T-cell (primary cell): ENCODE measurements at regions not wholly inside any gene's neighbourhood (a gene's known extent, or its start where the extent isn't known, plus 50 kb on each side); places are given as distances from the start of the nearest gene placed in this dataset.

Experiments used
- ATAC-seq, 4 experiments: fragments of 200-7000 bp in 3 of 4; fragments of 150-1000 bp in 1 of 4; cut with Tn5 transposase; replicated peaks in 1 of 4; 1 replicate in 3 of 4; 2 replicates in 1 of 4; pipeline ENCODE4 v1.10.0; 2021; ENCODE audit warnings: moderate library complexity in 3 of 4, mild to moderate bottlenecking in 2 of 4, moderate number of reproducible peaks in 1 of 4
- CTCF ChIA-PET, 2 donors: fragments of 300-600 bp; sonication (Branson Sonifier 250); formaldehyde crosslinking; loops; one replicate each; lab custom pipeline; 2022; ENCODE audit warnings: antibody characterized with exemption in 2 of 2; lab: Charles Lee
- POLR2A ChIA-PET, 2 donors: fragments of 300-600 bp; sonication (Branson Sonifier 250); formaldehyde crosslinking; loops; one replicate each; lab custom pipeline; 2022; ENCODE audit warnings: antibody characterized with exemption in 2 of 2; lab: Charles Lee
- DNase-seq, 35 experiments: peaks; one replicate each; pipeline versions ENCODE4 v3.0.0 to v3.0.0-alpha.2; 2013 to 2023
- H3K27ac ChIP-seq: one replicate; pipeline ENCODE4 v1.5.1; 2013; ENCODE audit warnings: low read length
- H3K27me3 ChIP-seq, 2 experiments: replicated peaks in 1 of 2; 1 replicate in 1 of 2; 2 replicates in 1 of 2; pipeline versions ENCODE4 v1.6.1 to v1.7.0; 2013; ENCODE audit warnings: low read length in 1 of 2, mixed read lengths in 1 of 2; ENCODE audit not compliant: control insufficient read depth in 2 of 2, insufficient read depth in 2 of 2; ENCODE audit errors: extremely low read depth in 1 of 2
- H3K36me3 ChIP-seq, 2 donors: 1 replicate in 1 of 2; 2 replicates in 1 of 2; pipeline versions ENCODE4 v1.6.1 to v1.7.0; 2013; ENCODE audit warnings: low read length in 1 of 2; ENCODE audit not compliant: control insufficient read depth in 2 of 2, insufficient read depth in 1 of 2; ENCODE audit errors: extremely low read depth in 1 of 2
- H3K4me1 ChIP-seq, 2 experiments: 1 replicate in 1 of 2; 2 replicates in 1 of 2; pipeline versions ENCODE4 v1.6.1 to v1.7.0; 2013; ENCODE audit warnings: low read length in 2 of 2, mixed read lengths in 1 of 2; ENCODE audit not compliant: insufficient read depth in 2 of 2, control insufficient read depth in 1 of 2; ENCODE audit errors: extremely low read depth in 1 of 2
- H3K4me3 ChIP-seq, 2 donors: 1 replicate in 1 of 2; 2 replicates in 1 of 2; pipeline versions ENCODE4 v1.5.1 to v1.7.0; 2013; ENCODE audit warnings: mild to moderate bottlenecking in 2 of 2, low read length in 1 of 2, moderate library complexity in 1 of 2; ENCODE audit not compliant: control insufficient read depth in 1 of 2; ENCODE audit errors: extremely low read depth in 1 of 2
- H3K9me3 ChIP-seq: 2 replicates; pipeline ENCODE4 v1.7.0; 2013
- H3K27ac Mint-ChIP-seq, 2 donors: one replicate each; pipeline ENCODE4 v1.8.0; 2020 to 2021; ENCODE audit warnings: mild to moderate bottlenecking in 2 of 2, mixed read lengths in 2 of 2
- H3K27me3 Mint-ChIP-seq, 2 donors: one replicate each; pipeline ENCODE4 v1.8.0; 2021 to 2022; ENCODE audit warnings: mixed read lengths in 2 of 2
- H3K36me3 Mint-ChIP-seq: one replicate; pipeline ENCODE4 v1.8.0; 2021; ENCODE audit warnings: mixed read lengths
- H3K4me1 Mint-ChIP-seq, 3 donors: one replicate each; pipeline ENCODE4 v1.8.0; 2020 to 2022; ENCODE audit warnings: mixed read lengths in 3 of 3, mild to moderate bottlenecking in 1 of 3
- H3K4me3 Mint-ChIP-seq, 3 donors: one replicate each; pipeline ENCODE4 v1.8.0; 2020 to 2022; ENCODE audit warnings: mild to moderate bottlenecking in 3 of 3, mixed read lengths in 3 of 3, moderate library complexity in 3 of 3
- H3K9me3 Mint-ChIP-seq, 3 donors: one replicate each; pipeline ENCODE4 v1.8.0; 2020 to 2022; ENCODE audit warnings: mixed read lengths in 3 of 3
- WGBS: methylation state at CpG from one replicate; pipeline ENCODE4 v1.1.5; 2013; ENCODE audit warnings: missing lambda C conversion rate; ENCODE audit not compliant: insufficient coverage; 5-methylcytosine and 5-hydroxymethylcytosine counted together

DNA sequence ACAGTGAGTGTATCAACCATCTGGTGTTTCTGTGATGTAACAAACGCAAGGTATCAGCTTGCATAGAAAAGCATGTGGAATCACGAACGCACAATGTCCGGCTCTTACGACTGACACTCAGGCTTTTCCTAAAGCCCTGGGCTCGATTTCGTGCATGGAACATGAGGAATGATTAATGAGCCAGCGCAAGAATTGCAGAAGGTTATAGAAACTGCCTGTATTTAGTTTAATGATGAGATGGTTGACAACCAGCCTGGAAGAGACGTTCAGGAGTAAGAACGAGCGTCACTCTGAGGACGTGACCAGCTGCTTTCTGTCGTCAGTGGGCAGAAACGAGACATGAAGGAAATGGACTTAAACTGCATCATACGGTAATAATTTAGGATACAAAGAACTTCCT is 497.6 kb downstream of the IRX1 start:
- CTCF ChIA-PET, result no interaction called here
- Histone ChIP-seq H3K36me3 (no peaks in the 10 kb centered on the region), H3K9me3 (no peaks in the 10 kb centered on the region), H3K27ac (no peak overlapping the region), H3K4me1 (no peaks in the 10 kb centered on the region), H3K4me3 (no peak overlapping the region), H3K27me3 (no peaks in the 10 kb centered on the region)
- no peak overlapping the region for H3K4me3 Mint-ChIP-seq
- peaks cover 2 to 17% (median 14%) of the 10 kb centered on the region in 3 donors for H3K9me3 Mint-ChIP-seq
- no peaks in the 10 kb centered on the region for H3K36me3 Mint-ChIP-seq
- ATAC-seq (no peak), DNase-seq (no peak)
- no peaks in the 10 kb centered on the region for H3K27me3 Mint-ChIP-seq
- H3K27ac Mint-ChIP-seq, result no peak overlapping the region
- POLR2A ChIA-PET, result no interaction called here
- H3K4me1 Mint-ChIP-seq, result no peaks in the 10 kb centered on the region
- 83% methylated on average over 15 of the region's 15 CpGs for WGBS

DNA sequence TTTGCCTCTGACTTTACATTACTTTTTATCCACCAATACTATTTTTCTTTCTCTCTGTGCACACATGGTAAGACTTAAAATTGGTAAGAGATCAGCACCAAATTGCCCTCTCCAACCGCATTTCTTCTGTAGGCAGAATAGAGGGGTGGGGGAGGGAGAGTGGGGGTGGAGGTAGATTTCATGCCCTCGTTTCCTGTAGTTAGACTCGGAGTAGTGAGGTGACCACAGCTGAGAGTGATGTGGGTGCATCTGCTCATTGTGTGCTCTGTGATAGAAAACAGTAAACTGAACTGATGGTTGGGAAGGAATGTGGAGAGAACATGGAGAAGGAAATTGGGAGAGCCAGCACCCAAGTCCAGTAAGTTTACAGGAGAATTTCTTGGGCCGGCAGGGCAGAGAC is 498.3 kb downstream of the IRX1 start:
- CTCF ChIA-PET, result no interaction called here
- POLR2A ChIA-PET, result no interaction called here

DNA sequence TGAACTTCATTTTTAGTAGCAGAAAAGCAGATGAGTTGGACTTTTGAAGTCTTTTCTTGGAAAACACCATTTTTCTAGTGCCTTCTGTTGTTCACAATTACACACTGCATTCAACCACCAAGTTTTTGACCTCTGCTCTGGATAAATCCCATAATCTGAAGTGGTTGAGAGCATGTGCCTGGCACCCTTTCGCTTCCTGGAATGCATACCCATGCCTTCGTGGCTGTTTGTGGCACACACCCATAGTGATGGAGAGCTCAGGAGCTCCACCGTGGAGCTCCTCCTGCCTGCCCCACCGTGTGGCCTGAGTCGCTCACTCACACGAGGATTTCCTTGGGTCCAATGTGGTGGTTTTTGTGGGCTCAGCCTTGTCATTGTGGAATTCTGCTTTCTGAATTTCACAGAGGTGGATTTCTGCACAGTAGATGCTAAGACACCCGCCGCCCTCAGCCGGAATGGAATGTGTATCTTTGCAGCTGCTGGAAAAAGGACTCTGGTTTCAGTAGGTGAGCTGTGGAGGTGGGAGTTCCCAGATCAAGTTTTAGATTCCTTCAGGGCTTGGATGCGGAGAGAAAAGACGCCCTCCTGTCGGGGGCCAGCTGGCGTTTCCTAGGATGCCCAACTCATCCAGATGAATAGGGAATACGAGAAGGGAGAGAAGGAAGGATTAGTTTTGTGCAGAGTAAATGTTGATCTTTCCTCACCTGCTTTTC is 500.4 kb downstream of the IRX1 start:
- no peaks in the 10 kb centered on the region for H3K36me3 Mint-ChIP-seq
- POLR2A ChIA-PET, result no interaction called here

More for the DNA sequence above, 498.3 kb downstream of the IRX1 start:
- WGBS, result 13% methylated on average over 2 of the region's 4 CpGs
- Histone ChIP-seq H3K27ac (no peak overlapping the region), H3K9me3 (no peaks in the 10 kb centered on the region), H3K36me3 (no peaks in the 10 kb centered on the region), H3K4me1 (no peaks in the 10 kb centered on the region), H3K27me3 (no peaks in the 10 kb centered on the region), H3K4me3 (no peak overlapping the region)
- H3K27me3 Mint-ChIP-seq, result no peaks in the 10 kb centered on the region
- ATAC-seq, result no peak
- DNase-seq, result no peak
- H3K36me3 Mint-ChIP-seq, result no peaks in the 10 kb centered on the region
- H3K9me3 Mint-ChIP-seq, result peaks cover 2 to 16% (median 14%) of the 10 kb centered on the region in 3 donors
- no peak overlapping the region for H3K4me3 Mint-ChIP-seq
- H3K27ac Mint-ChIP-seq, result no peak overlapping the region
- no peaks in the 10 kb centered on the region for H3K4me1 Mint-ChIP-seq

DNA sequence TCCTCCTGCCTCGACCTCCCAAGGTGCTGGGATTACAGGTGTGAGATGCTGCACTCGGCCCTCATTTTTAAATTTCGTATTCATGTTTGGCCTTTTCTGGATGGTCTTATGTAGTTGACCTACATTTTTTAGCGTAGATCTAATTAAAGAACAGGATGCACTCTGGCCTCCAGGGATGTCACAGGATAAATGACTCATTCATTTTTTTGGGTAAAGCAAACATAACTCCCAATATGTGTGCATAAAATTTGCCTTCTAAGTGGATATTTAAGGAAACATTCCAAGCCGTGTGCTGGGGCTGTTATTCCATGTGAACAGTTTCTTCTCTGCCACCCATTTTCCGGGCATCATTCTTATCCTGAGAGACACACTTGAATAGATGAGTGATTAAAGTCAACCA is 501.6 kb downstream of the IRX1 start:
- Mint-ChIP-seq H3K27ac (no peak overlapping the region), H3K36me3 (no peaks in the 10 kb centered on the region), H3K4me3 (no peak overlapping the region), H3K9me3 (peaks cover 0 to 18% (median 7%) of the 10 kb centered on the region in 3 donors), H3K27me3 (no peaks in the 10 kb centered on the region), H3K4me1 (no peaks in the 10 kb centered on the region)
- Histone ChIP-seq H3K27ac (no peak overlapping the region), H3K4me1 (no peaks in the 10 kb centered on the region), H3K36me3 (no peaks in the 10 kb centered on the region), H3K9me3 (no peaks in the 10 kb centered on the region), H3K4me3 (no peak overlapping the region), H3K27me3 (no peaks in the 10 kb centered on the region)
- DNase-seq (no peak), ATAC-seq (no peak)
- WGBS, result 90% methylated on average over 2 of the region's 6 CpGs
- ChIA-PET CTCF (no interaction called here), POLR2A (interaction anchor here in 1 of 2 donors (0.7 kb wide), 1 partner anchor 18 kb away, joined by 3 read pairs; no protein-coding TSS in a partner anchor)

More for the DNA sequence above, 500.4 kb downstream of the IRX1 start:
- Histone ChIP-seq H3K27ac (no peak overlapping the region), H3K36me3 (no peaks in the 10 kb centered on the region), H3K27me3 (no peaks in the 10 kb centered on the region), H3K4me3 (no peak overlapping the region), H3K9me3 (no peaks in the 10 kb centered on the region), H3K4me1 (no peaks in the 10 kb centered on the region)
- 86% methylated on average over 9 of the region's 14 CpGs for WGBS
- DNase-seq, result no peak
- H3K4me1 Mint-ChIP-seq, result no peaks in the 10 kb centered on the region
- H3K27me3 Mint-ChIP-seq, result no peaks in the 10 kb centered on the region
- no peak overlapping the region for H3K27ac Mint-ChIP-seq
- no peak for ATAC-seq
- CTCF ChIA-PET, result no interaction called here
- H3K9me3 Mint-ChIP-seq, result peaks cover 0 to 14% (median 7%) of the 10 kb centered on the region in 3 donors
- no peak overlapping the region for H3K4me3 Mint-ChIP-seq

DNA sequence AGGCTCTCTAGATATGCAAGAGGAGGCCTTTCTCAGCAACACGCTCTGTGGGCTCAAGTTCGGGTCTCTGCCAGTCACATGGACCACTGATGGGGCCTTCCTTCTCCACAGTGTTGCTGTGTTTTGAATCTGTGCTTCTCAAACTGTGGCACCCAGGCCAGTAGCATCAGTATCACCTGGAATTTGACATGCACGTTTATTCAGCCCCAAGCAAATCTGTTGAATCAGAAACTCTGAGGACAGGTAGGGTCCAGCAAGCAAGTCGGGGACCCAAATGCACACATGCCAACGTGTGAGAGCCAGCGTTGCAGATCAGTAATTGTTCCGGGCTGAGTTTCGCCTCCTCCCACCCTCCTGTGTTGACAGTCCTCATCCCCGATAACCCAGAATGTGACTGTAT is 502.6 kb downstream of the IRX1 start:
- H3K9me3 ChIP-seq, result no peaks in the 10 kb centered on the region
- no peak for DNase-seq
- WGBS, result 86% methylated on average over 4 of the region's 9 CpGs

DNA sequence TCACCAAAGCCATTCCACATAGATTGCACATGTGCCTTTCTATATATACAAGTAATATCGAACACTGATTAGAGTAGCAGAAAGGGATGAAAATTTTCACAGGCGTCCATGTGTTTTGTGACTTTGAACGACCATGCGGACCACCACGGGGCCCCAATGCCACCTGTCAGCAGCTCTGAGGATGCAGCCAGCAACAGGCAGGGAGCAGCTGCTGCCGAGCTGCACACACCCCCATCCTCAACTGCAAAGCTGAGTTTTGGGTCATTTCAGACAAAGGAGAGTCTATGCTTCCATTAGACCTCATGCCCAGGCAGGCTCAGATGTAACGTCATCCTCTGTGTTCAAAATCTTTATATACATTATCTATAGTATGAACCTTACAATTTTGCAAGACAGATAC is 503.8 kb downstream of the IRX1 start:
- Mint-ChIP-seq H3K4me1 (no peaks in the 10 kb centered on the region), H3K36me3 (no peaks in the 10 kb centered on the region), H3K27me3 (no peaks in the 10 kb centered on the region), H3K4me3 (no peak overlapping the region), H3K9me3 (peaks cover 0 to 12% (median 2%) of the 10 kb centered on the region in 3 donors), H3K27ac (no peak overlapping the region)
- ATAC-seq (no peak), DNase-seq (no peak)
- Histone ChIP-seq H3K9me3 (no peaks in the 10 kb centered on the region), H3K4me3 (no peak overlapping the region), H3K4me1 (no peaks in the 10 kb centered on the region), H3K27me3 (no peaks in the 10 kb centered on the region), H3K27ac (no peak overlapping the region), H3K36me3 (no peaks in the 10 kb centered on the region)
- CTCF ChIA-PET, result no interaction called here
- POLR2A ChIA-PET, result no interaction called here
- WGBS, result 36% methylated on average over 4 of the region's 7 CpGs

More for the DNA sequence above, 502.6 kb downstream of the IRX1 start:
- Mint-ChIP-seq H3K27me3 (no peaks in the 10 kb centered on the region), H3K4me1 (no peaks in the 10 kb centered on the region), H3K4me3 (no peak overlapping the region), H3K27ac (no peak overlapping the region), H3K9me3 (peaks cover 0 to 18% (median 7%) of the 10 kb centered on the region in 3 donors), H3K36me3 (no peaks in the 10 kb centered on the region)
- no peak for ATAC-seq
- Histone ChIP-seq H3K27me3 (no peaks in the 10 kb centered on the region), H3K4me1 (no peaks in the 10 kb centered on the region), H3K36me3 (no peaks in the 10 kb centered on the region), H3K4me3 (no peak overlapping the region), H3K27ac (no peak overlapping the region)
- ChIA-PET POLR2A (no interaction called here), CTCF (no interaction called here)
